ENCODE measurements at regions not wholly inside any gene's neighbourhood (a gene's known extent, or its start where the extent isn't known, plus 50 kb on each side); places are given as distances from the start of the nearest gene placed in this dataset.

GRCh38 chr6:2375443-2375842 lies 130.0 kb upstream of the GMDS start:
- TF ChIP-seq, protein P1, sequence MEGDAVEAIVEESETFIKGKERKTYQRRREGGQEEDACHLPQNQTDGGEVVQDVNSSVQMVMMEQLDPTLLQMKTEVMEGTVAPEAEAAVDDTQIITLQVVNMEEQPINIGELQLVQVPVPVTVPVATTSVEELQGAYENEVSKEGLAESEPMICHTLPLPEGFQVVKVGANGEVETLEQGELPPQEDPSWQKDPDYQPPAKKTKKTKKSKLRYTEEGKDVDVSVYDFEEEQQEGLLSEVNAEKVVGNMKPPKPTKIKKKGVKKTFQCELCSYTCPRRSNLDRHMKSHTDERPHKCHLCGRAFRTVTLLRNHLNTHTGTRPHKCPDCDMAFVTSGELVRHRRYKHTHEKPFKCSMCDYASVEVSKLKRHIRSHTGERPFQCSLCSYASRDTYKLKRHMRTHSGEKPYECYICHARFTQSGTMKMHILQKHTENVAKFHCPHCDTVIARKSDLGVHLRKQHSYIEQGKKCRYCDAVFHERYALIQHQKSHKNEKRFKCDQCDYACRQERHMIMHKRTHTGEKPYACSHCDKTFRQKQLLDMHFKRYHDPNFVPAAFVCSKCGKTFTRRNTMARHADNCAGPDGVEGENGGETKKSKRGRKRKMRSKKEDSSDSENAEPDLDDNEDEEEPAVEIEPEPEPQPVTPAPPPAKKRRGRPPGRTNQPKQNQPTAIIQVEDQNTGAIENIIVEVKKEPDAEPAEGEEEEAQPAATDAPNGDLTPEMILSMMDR (IDR thresholded peaks at IDR 0.05): no peak
- ATAC-seq: no peak
- H3K27me3 ChIP-seq (ENCODE audit: insufficient read depth in 3 of 3, low read length in 2 of 3): no peaks in the 10 kb centered on the region
- H3K9me3 ChIP-seq: no peaks in the 10 kb centered on the region
- H3K4me1 ChIP-seq: no peaks in the 10 kb centered on the region
- WGBS, 3 donors: 89 to 94% (median 93%) methylated on average over 17 of the region's 17 CpGs
- intact Hi-C loops (cut with DNase I): no loop called here
- H3K36me3 ChIP-seq (ENCODE audit: insufficient read depth in 1 of 2, low read depth in 1 of 2): no peaks in the 10 kb centered on the region
- no peak overlapping the region for H3K27ac ChIP-seq
- no peak overlapping the region for H3K4me3 ChIP-seq
- DNase-seq: no peak

- Histone ChIP-seq H3K4me1 (no peaks in the 10 kb centered on the region), H3K27ac (no peak overlapping the region), H3K9me3 (no peaks in the 10 kb centered on the region), H3K4me3 (no peak overlapping the region), H3K27me3 (ENCODE audit: insufficient read depth in 3 of 3, low read length in 2 of 3) (no peaks in the 10 kb centered on the region), H3K36me3 (ENCODE audit: insufficient read depth in 1 of 2, low read depth in 1 of 2) (no peaks in the 10 kb centered on the region)
- ATAC-seq (no peak), DNase-seq (no peak)
- TF ChIP-seq, protein P1 (IDR thresholded peaks at IDR 0.05): no peak
- 89 to 95% (median 91%) methylated on average over 8 of the region's 8 CpGs for WGBS, 3 donors
- intact Hi-C loops (cut with DNase I): no loop called here
Observed at GRCh38 chr6:2369606-2370005, 124.2 kb upstream of the GMDS start.

GRCh38 chr6:2363211-2363610 lies 117.8 kb upstream of the GMDS start:
- TF ChIP-seq, protein P1 (IDR thresholded peaks at IDR 0.05): no peak
- no peak overlapping the region for H3K4me3 ChIP-seq
- no peak for ATAC-seq
- no peaks in the 10 kb centered on the region for H3K4me1 ChIP-seq
- H3K9me3 ChIP-seq: no peaks in the 10 kb centered on the region
- intact Hi-C loops (cut with DNase I): no loop called here
- no peak for DNase-seq
- no peak overlapping the region for H3K27ac ChIP-seq
- peaks cover 0 to 4% of the 10 kb centered on the region in 2 donors for H3K36me3 ChIP-seq (ENCODE audit: insufficient read depth in 1 of 2, low read depth in 1 of 2)
- no peaks in the 10 kb centered on the region for H3K27me3 ChIP-seq (ENCODE audit: insufficient read depth in 3 of 3, low read length in 2 of 3)
- 49 to 60% (median 50%) methylated on average over 3 of the region's 3 CpGs for WGBS, 3 donors

- WGBS, 3 donors: 94 to 98% (median 95%) methylated on average over 5 of the region's 5 CpGs
- intact Hi-C loops (cut with DNase I): no loop called here
- H3K27me3 ChIP-seq (ENCODE audit: insufficient read depth in 3 of 3, low read length in 2 of 3): no peaks in the 10 kb centered on the region
- no peak overlapping the region for H3K27ac ChIP-seq
- H3K4me3 ChIP-seq: no peak overlapping the region
- no peaks in the 10 kb centered on the region for H3K9me3 ChIP-seq
- H3K4me1 ChIP-seq: no peaks in the 10 kb centered on the region
- TF ChIP-seq, protein P1 (IDR thresholded peaks at IDR 0.05): no peak
- no peak for ATAC-seq
- no peak for DNase-seq
- H3K36me3 ChIP-seq (ENCODE audit: insufficient read depth in 1 of 2, low read depth in 1 of 2): peaks cover 0 to 4% of the 10 kb centered on the region in 2 donors
Observed at GRCh38 chr6:2361195-2361594, 115.8 kb upstream of the GMDS start.

GRCh38 chr6:2360716-2361115 lies 115.3 kb upstream of the GMDS start:
- ATAC-seq: no peak
- H3K27ac ChIP-seq: no peak overlapping the region
- 92 to 97% (median 97%) methylated on average over 5 of the region's 5 CpGs for WGBS, 3 donors
- H3K36me3 ChIP-seq (ENCODE audit: insufficient read depth in 1 of 2, low read depth in 1 of 2): peaks cover 0 to 4% of the 10 kb centered on the region in 2 donors
- H3K9me3 ChIP-seq: no peaks in the 10 kb centered on the region
- intact Hi-C loops (cut with DNase I): no loop called here
- no peaks in the 10 kb centered on the region for H3K4me1 ChIP-seq
- H3K27me3 ChIP-seq (ENCODE audit: insufficient read depth in 3 of 3, low read length in 2 of 3): no peaks in the 10 kb centered on the region
- DNase-seq: no peak
- H3K4me3 ChIP-seq: no peak overlapping the region
- TF ChIP-seq, protein P1 (IDR thresholded peaks at IDR 0.05): no peak

Measured in psoas muscle (tissue), 7 donors.